Keratinocyte (primary cell): ENCODE measurements at regions not wholly inside any gene's neighbourhood (a gene's known extent, or its start where the extent isn't known, plus 50 kb on each side); places are given as distances from the start of the nearest gene placed in this dataset.

Experiments
- DNase-seq: peaks from one replicate; pipeline ENCODE4 v3.0.0-alpha.2; 2011; ENCODE audit warnings: low read depth, missing footprints, low spot score
- FAIRE-seq: peaks from 2 replicates; lab custom pipeline; 2011; peaks lifted over from hg19 to GRCh38; lab: Jason Lieb, UNC
- H2AFZ ChIP-seq: 2 replicates; pipeline ENCODE4 v1.6.0; 2012; ENCODE audit warnings: low read length, control low read depth, inconsistent platforms; ENCODE audit not compliant: control insufficient read depth
- H3K27ac ChIP-seq: 2 replicates; pipeline ENCODE4 v1.5.1; 2011; ENCODE audit warnings: low read length; ENCODE audit not compliant: control insufficient read depth, insufficient read depth
- H3K27me3 ChIP-seq: 3 replicates; pipeline ENCODE4 v1.6.0; 2011; ENCODE audit warnings: low read length; ENCODE audit not compliant: control insufficient read depth, insufficient read depth; ENCODE audit errors: extremely low read depth
- H3K36me3 ChIP-seq, 2 experiments: 2 replicates in 1 of 2; 3 replicates in 1 of 2; pipeline ENCODE4 v1.5.1; 2011; ENCODE audit warnings: low read length in 2 of 2, mild to moderate bottlenecking in 1 of 2; ENCODE audit not compliant: control insufficient read depth in 2 of 2, insufficient read depth in 2 of 2; ENCODE audit errors: extremely low read depth in 1 of 2
- H3K4me1 ChIP-seq: 3 replicates; pipeline ENCODE4 v1.5.1; 2011; ENCODE audit warnings: low read length; ENCODE audit not compliant: control insufficient read depth, insufficient read depth; ENCODE audit errors: extremely low read depth
- H3K4me2 ChIP-seq: 3 replicates; pipeline ENCODE4 v1.6.0; 2011; ENCODE audit warnings: low read depth, low read length; ENCODE audit not compliant: control insufficient read depth, insufficient read depth; ENCODE audit errors: extremely low read depth
- H3K4me3 ChIP-seq, 3 experiments: fragments of 200-600 bp in 1 of 3; sonication (generic) in 1 of 3; 2 replicates in 2 of 3; 3 replicates in 1 of 3; pipeline ENCODE4 v1.5.1; 2011 to 2016; ENCODE audit warnings: low read length in 3 of 3, mild to moderate bottlenecking in 3 of 3, control low read depth in 2 of 3, inconsistent platforms in 1 of 3, low read depth in 1 of 3, mixed read lengths in 1 of 3, mixed run types in 1 of 3, moderate library complexity in 1 of 3; ENCODE audit not compliant: control insufficient read depth in 2 of 3, insufficient read depth in 2 of 3; ENCODE audit errors: extremely low read depth in 1 of 3
- H3K79me2 ChIP-seq: 2 replicates; pipeline ENCODE4 v1.6.0; 2012; ENCODE audit warnings: low read length; ENCODE audit not compliant: control insufficient read depth, insufficient read depth
- H3K9ac ChIP-seq: 3 replicates; pipeline ENCODE4 v1.6.0; 2011; ENCODE audit warnings: low read length; ENCODE audit not compliant: control insufficient read depth, insufficient read depth; ENCODE audit errors: extremely low read depth
- H3K9me1 ChIP-seq: 3 replicates; pipeline ENCODE4 v1.6.0; 2011; ENCODE audit warnings: low read length; ENCODE audit not compliant: control insufficient read depth, insufficient read depth; ENCODE audit errors: extremely low read depth
- H3K9me3 ChIP-seq: 2 replicates; pipeline ENCODE4 v1.5.1; 2012; ENCODE audit warnings: low read depth, low read length; ENCODE audit not compliant: control insufficient read depth
- H4K20me1 ChIP-seq: 3 replicates; pipeline ENCODE4 v1.6.0; 2011; ENCODE audit warnings: low read length; ENCODE audit not compliant: control insufficient read depth, insufficient read depth; ENCODE audit errors: extremely low read depth
- CTCF ChIP-seq, 3 experiments: IDR thresholded peaks in 1 of 3; conservative IDR thresholded peaks in 1 of 3; optimal IDR thresholded peaks in 1 of 3; 2 replicates in 2 of 3; 3 replicates in 1 of 3; pipeline versions ENCODE3 to v1.5.1; 2011; ENCODE audit warnings: low read length in 3 of 3, mild to moderate bottlenecking in 3 of 3, moderate library complexity in 2 of 3, control low read depth in 1 of 3, inconsistent platforms in 1 of 3; ENCODE audit not compliant: insufficient read depth in 2 of 3; ENCODE audit errors: extremely low read depth in 1 of 3
- EZH2 ChIP-seq: IDR thresholded peaks from one replicate; pipeline ENCODE4 v1.6.1; 2012; ENCODE audit warnings: inconsistent platforms, mild to moderate bottlenecking, low read length, moderate library complexity
- dilution Hi-C: fragments of 300-500 bp; cut with MboI; formaldehyde crosslinking; loops from one replicate; pipeline ENCODE4 v1.7.0; 2020; ENCODE audit warnings: low sequenced_read_pairs; ENCODE audit not compliant: extremely low pct_ligation_motif_present

DNA sequence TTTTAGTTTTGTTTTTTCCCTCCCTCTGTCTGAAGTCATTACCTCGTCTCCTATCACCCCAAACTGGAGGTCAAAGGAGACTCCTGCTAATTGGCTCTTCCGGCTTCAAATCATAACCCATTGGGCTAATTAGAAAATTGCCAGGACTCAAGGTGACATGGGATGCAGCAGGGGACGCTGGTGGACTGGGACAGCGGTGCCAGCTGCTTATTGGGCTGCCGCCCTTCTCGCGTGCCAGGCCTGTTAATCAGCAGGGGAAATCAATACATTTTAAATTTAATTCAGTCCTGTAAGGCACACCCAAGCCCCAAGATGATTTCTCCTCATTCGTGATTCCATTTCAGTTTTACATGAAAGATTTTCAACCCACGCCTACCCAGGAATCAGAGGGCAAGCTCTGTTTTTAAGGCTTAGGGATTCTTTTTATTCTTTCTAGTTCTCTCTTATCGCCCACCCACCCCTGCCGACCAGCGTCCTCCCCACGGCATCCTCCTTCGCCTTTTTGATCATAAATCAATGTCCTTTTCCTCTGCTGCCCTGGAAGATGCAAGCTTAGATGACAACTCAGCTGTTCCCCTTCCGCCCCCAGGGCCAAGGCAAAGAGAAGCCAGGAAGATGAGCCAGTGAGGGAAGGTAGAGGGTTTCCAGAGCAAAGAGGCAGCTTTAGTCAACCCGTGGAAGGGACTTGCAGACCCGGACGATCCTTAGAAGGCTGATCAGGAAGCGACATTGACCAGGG, 329.6 kb downstream of the UACA start:
- peaks cover 11% of the 10 kb centered on the region for H3K27me3 ChIP-seq
- no peaks in the 10 kb centered on the region for H3K36me3 ChIP-seq
- FAIRE-seq (no peak), DNase-seq (no peak)
- H3K4me1 ChIP-seq = peaks cover 33% of the 10 kb centered on the region
- no peaks in the 10 kb centered on the region for H3K79me2 ChIP-seq
- no peak overlapping the region for H2AFZ ChIP-seq
- no peaks in the 10 kb centered on the region for H3K9me3 ChIP-seq
- dilution Hi-C loops = no loop called here
- TF ChIP-seq CTCF (optimal IDR thresholded peaks at IDR 0.05 in 1 of 3, IDR thresholded peaks at IDR 0.05 in 1 of 3, conservative IDR thresholded peaks at IDR 0.05 in 1 of 3; ENCODE audit: extremely low read depth in 1 of 3, insufficient read depth in 2 of 3, low read length in 3 of 3) = peak in 2 of 3 experiments; percentile 18 to 41
- TF ChIP-seq EZH2 = no peak
- no peak overlapping the region for H3K4me3 ChIP-seq
- no peak overlapping the region for H3K9ac ChIP-seq
- H3K4me2 ChIP-seq = no peak overlapping the region
- no peak overlapping the region for H3K27ac ChIP-seq
- no peaks in the 10 kb centered on the region for H3K9me1 ChIP-seq
- H4K20me1 ChIP-seq = no peaks in the 10 kb centered on the region

DNA sequence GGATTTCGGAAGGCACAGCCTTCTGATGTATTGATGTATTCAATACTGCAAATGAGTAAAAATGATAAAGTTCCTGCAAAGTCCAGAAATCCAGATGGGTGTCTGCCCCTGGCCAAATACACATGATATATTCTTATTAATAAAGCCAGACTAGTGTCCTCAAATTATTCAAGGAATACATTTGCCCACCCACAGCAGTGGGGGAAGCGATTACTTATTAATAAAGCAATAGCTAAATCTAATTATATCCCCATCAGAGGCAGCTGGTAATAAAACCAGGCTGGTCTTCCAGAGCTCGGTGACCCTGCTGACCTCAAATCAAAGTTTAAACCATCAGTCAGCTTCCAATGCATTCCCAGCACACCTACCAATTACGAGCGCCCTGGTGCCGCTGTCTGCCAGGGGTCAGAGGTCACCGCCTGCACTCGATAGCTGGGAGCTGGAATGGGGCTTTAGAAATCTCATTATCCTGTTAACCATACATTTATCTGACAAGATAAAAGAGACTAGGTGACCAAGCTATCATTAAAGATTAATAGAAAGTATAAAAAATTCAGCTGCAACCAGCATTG, 330.3 kb downstream of the UACA start:
- no peak for DNase-seq
- no peaks in the 10 kb centered on the region for H4K20me1 ChIP-seq
- no peak overlapping the region for H3K27ac ChIP-seq
- no peaks in the 10 kb centered on the region for H3K36me3 ChIP-seq
- H3K4me2 ChIP-seq = no peak overlapping the region
- no peaks in the 10 kb centered on the region for H3K9me3 ChIP-seq
- H3K4me1 ChIP-seq = peaks cover 28% of the 10 kb centered on the region
- H3K79me2 ChIP-seq = no peaks in the 10 kb centered on the region
- FAIRE-seq = no peak
- no peak overlapping the region for H3K4me3 ChIP-seq
- peaks cover 11% of the 10 kb centered on the region for H3K27me3 ChIP-seq
- H3K9ac ChIP-seq = no peak overlapping the region
- TF ChIP-seq EZH2 = no peak
- no peak for TF ChIP-seq CTCF (optimal IDR thresholded peaks at IDR 0.05 in 1 of 3, IDR thresholded peaks at IDR 0.05 in 1 of 3, conservative IDR thresholded peaks at IDR 0.05 in 1 of 3; ENCODE audit: extremely low read depth in 1 of 3, insufficient read depth in 2 of 3, low read length in 3 of 3)
- dilution Hi-C loops = no loop called here
- H2AFZ ChIP-seq = no peak overlapping the region
- no peaks in the 10 kb centered on the region for H3K9me1 ChIP-seq
